Breast epithelium (tissue), 4 donors: ENCODE measurements at regions not wholly inside any gene's neighbourhood (a gene's known extent, or its start where the extent isn't known, plus 50 kb on each side); places are given as distances from the start of the nearest gene placed in this dataset.

Experiments
- DNase-seq, 2 donors: peaks; one replicate each; pipeline ENCODE4 v3.0.0-alpha.2; 2019; ENCODE audit warnings: low spot score in 2 of 2
- H3K27ac ChIP-seq, 2 donors: fragments of 200-600 bp; sonication (generic) in 1 of 2; one replicate each; pipeline ENCODE4 v1.5.1; 2016 to 2019; ENCODE audit warnings: mild to moderate bottlenecking in 1 of 2
- H3K27me3 ChIP-seq, 2 donors: fragments of 200-600 bp; sonication (generic) in 1 of 2; one replicate each; pipeline versions ENCODE4 v1.5.1 to v1.6.0; 2017 to 2019; ENCODE audit warnings: control low read depth in 1 of 2, mild to moderate bottlenecking in 1 of 2
- H3K36me3 ChIP-seq: fragments of 200-600 bp; one replicate; pipeline ENCODE4 v1.5.1; 2019
- H3K4me1 ChIP-seq, 2 donors: fragments of 200-600 bp; sonication (generic); one replicate each; pipeline ENCODE4 v1.5.1; 2016 to 2019; ENCODE audit warnings: control low read depth in 1 of 2
- H3K4me3 ChIP-seq, 3 donors: fragments of 200-600 bp; sonication (generic); 1 replicate in 2 of 3; 2 replicates in 1 of 3; pipeline ENCODE4 v1.5.1; 2016 to 2019; ENCODE audit warnings: mild to moderate bottlenecking in 3 of 3, moderate library complexity in 2 of 3
- H3K9me3 ChIP-seq, 2 donors: fragments of 200-600 bp; sonication (generic) in 1 of 2; one replicate each; pipeline ENCODE4 v1.5.1; 2016 to 2019; ENCODE audit warnings: control low read depth in 1 of 2
- CTCF ChIP-seq, 3 donors: fragments of 450-650 bp; IDR thresholded peaks; one replicate each; pipeline ENCODE4 v1.5.1; 2016 to 2017; ENCODE audit warnings: antibody characterized with exemption in 3 of 3, mild to moderate bottlenecking in 3 of 3, moderate library complexity in 3 of 3
- POLR2A ChIP-seq: fragments of 450-650 bp; IDR thresholded peaks from one replicate; pipeline ENCODE4 v1.6.1; 2016; ENCODE audit warnings: antibody characterized with exemption, mild to moderate bottlenecking, moderate library complexity
- POLR2AphosphoS5 ChIP-seq, 3 donors: sonication (generic); formaldehyde crosslinking; IDR thresholded peaks; one replicate each; pipeline ENCODE4 v1.6.1; 2017; ENCODE audit warnings: antibody characterized with exemption in 3 of 3
- intact Hi-C: fragments of 100-400 bp; cut with DNase I; formaldehyde crosslinking; loops from one replicate; pipeline ENCODE4 v1.15.1; 2023; ENCODE audit warnings: low total_unique reads

GRCh38 chr13:94946039-94946438, 233.7 kb upstream of the SOX21 start:
- H3K36me3 ChIP-seq, result no peaks in the 10 kb centered on the region
- intact Hi-C loops, result no loop called here
- no peak for DNase-seq
- no peaks in the 10 kb centered on the region for H3K27me3 ChIP-seq
- no peaks in the 10 kb centered on the region for H3K4me1 ChIP-seq
- no peak overlapping the region for H3K4me3 ChIP-seq
- no peak overlapping the region for H3K27ac ChIP-seq
- peaks cover 0 to 9% of the 10 kb centered on the region in 2 donors for H3K9me3 ChIP-seq
- TF ChIP-seq POLR2AphosphoS5 (IDR thresholded peaks at IDR 0.05) (no peak), CTCF (IDR thresholded peaks at IDR 0.05) (no peak), POLR2A (no peak)

GRCh38 chr13:94938124-94938523, 225.8 kb upstream of the SOX21 start:
- no peak for TF ChIP-seq POLR2AphosphoS5 (IDR thresholded peaks at IDR 0.05)
- no peak for TF ChIP-seq POLR2A
- TF ChIP-seq CTCF (IDR thresholded peaks at IDR 0.05), result no peak
- no peak overlapping the region for H3K27ac ChIP-seq
- intact Hi-C loops, result no loop called here

GRCh38 chr13:94936633-94937032, 224.3 kb upstream of the SOX21 start:
- no peak for DNase-seq
- Histone ChIP-seq H3K36me3 (no peaks in the 10 kb centered on the region), H3K4me1 (no peaks in the 10 kb centered on the region), H3K27me3 (no peaks in the 10 kb centered on the region), H3K27ac (no peak overlapping the region), H3K9me3 (no peaks in the 10 kb centered on the region), H3K4me3 (no peak overlapping the region)
- intact Hi-C loops, result no loop called here
- TF ChIP-seq POLR2AphosphoS5 (IDR thresholded peaks at IDR 0.05), result no peak
- no peak for TF ChIP-seq CTCF (IDR thresholded peaks at IDR 0.05)
- TF ChIP-seq POLR2A, result no peak

More at GRCh38 chr13:94938124-94938523, 225.8 kb upstream of the SOX21 start:
- no peaks in the 10 kb centered on the region for H3K27me3 ChIP-seq
- peaks cover 0 to 9% of the 10 kb centered on the region in 2 donors for H3K9me3 ChIP-seq
- H3K4me3 ChIP-seq, result no peak overlapping the region
- DNase-seq, result no peak
- no peaks in the 10 kb centered on the region for H3K36me3 ChIP-seq
- no peaks in the 10 kb centered on the region for H3K4me1 ChIP-seq

GRCh38 chr13:94933936-94934335, 221.6 kb upstream of the SOX21 start:
- TF ChIP-seq CTCF (IDR thresholded peaks at IDR 0.05) (no peak), POLR2AphosphoS5 (IDR thresholded peaks at IDR 0.05) (no peak), POLR2A (no peak)
- Histone ChIP-seq H3K36me3 (no peaks in the 10 kb centered on the region), H3K4me3 (no peak overlapping the region), H3K27ac (no peak overlapping the region), H3K4me1 (no peaks in the 10 kb centered on the region), H3K27me3 (no peaks in the 10 kb centered on the region), H3K9me3 (no peaks in the 10 kb centered on the region)
- intact Hi-C loops, result no loop called here
- no peak for DNase-seq

GRCh38 chr13:94933230-94933751, 220.9 kb upstream of the SOX21 start:
- Histone ChIP-seq H3K27ac (no peak overlapping the region), H3K27me3 (no peaks in the 10 kb centered on the region), H3K9me3 (no peaks in the 10 kb centered on the region), H3K4me3 (no peak overlapping the region), H3K4me1 (no peaks in the 10 kb centered on the region), H3K36me3 (no peaks in the 10 kb centered on the region)
- no peak for DNase-seq
- no peak for TF ChIP-seq CTCF (IDR thresholded peaks at IDR 0.05)
- intact Hi-C loops, result no loop called here
